Naive thymus-derived CD4-positive, alpha-beta T cell (primary cell): ENCODE measurements at regions not wholly inside any gene's neighbourhood (a gene's known extent, or its start where the extent isn't known, plus 50 kb on each side); places are given as distances from the start of the nearest gene placed in this dataset.
"Not testable (repeated sequence)": the region's sequence is repeated elsewhere in the genome, so short reads cannot be mapped to it uniquely, and the experiment has no call there.

Experiments used
- ATAC-seq: fragments of 150-1000 bp; cut with Tn5 transposase; 2 replicates; pipeline ENCODE4 v1.10.0; 2021; ENCODE audit warnings: mild to moderate bottlenecking, moderate library complexity
- CTCF ChIA-PET: fragments of 350-600 bp; sonication (Branson Sonifier 250); formaldehyde crosslinking; loops from one replicate; lab custom pipeline; 2021; ENCODE audit warnings: antibody characterized with exemption; lab: Charles Lee
- POLR2A ChIA-PET: fragments of 350-600 bp; sonication (Branson Sonifier 250); formaldehyde crosslinking; loops from one replicate; lab custom pipeline; 2021; ENCODE audit warnings: antibody characterized with exemption, inconsistent platforms; lab: Charles Lee
- DNase-seq, 9 donors: peaks; one replicate each; pipeline versions ENCODE4 v3.0.0 to v3.0.0-alpha.2; 2020 to 2022; ENCODE audit warnings: mixed read lengths in 1 of 9
- H3K27ac ChIP-seq: one replicate; pipeline ENCODE4 v1.7.0; 2013; ENCODE audit warnings: mild to moderate bottlenecking, low read depth, low read length, moderate library complexity
- H3K27me3 ChIP-seq, 2 donors: one replicate each; pipeline ENCODE4 v1.7.0; 2013; ENCODE audit warnings: low read length in 2 of 2, mild to moderate bottlenecking in 2 of 2, moderate library complexity in 2 of 2; ENCODE audit not compliant: control insufficient read depth in 2 of 2, insufficient read depth in 2 of 2
- H3K36me3 ChIP-seq, 3 experiments: 1 replicate in 2 of 3; 2 replicates in 1 of 3; pipeline ENCODE4 v1.7.0; 2013; ENCODE audit warnings: low read length in 3 of 3, mild to moderate bottlenecking in 3 of 3, moderate library complexity in 1 of 3; ENCODE audit not compliant: insufficient read depth in 3 of 3, control insufficient read depth in 2 of 3
- H3K4me1 ChIP-seq, 2 donors: one replicate each; pipeline ENCODE4 v1.7.0; 2013; ENCODE audit warnings: low read length in 2 of 2, mild to moderate bottlenecking in 2 of 2, moderate library complexity in 1 of 2; ENCODE audit not compliant: control insufficient read depth in 2 of 2, insufficient read depth in 2 of 2
- H3K4me3 ChIP-seq: 2 replicates; pipeline ENCODE4 v1.7.0; 2013; ENCODE audit warnings: mild to moderate bottlenecking, low read length
- H3K9me3 ChIP-seq, 3 experiments: 1 replicate in 2 of 3; 2 replicates in 1 of 3; pipeline ENCODE4 v1.7.0; 2013; ENCODE audit warnings: low read length in 3 of 3; ENCODE audit not compliant: control insufficient read depth in 2 of 3
- H3K27ac Mint-ChIP-seq, 9 donors: one replicate each; pipeline ENCODE4 v1.8.0; 2020 to 2022; ENCODE audit warnings: mixed read lengths in 9 of 9, mild to moderate bottlenecking in 8 of 9, moderate library complexity in 5 of 9, inconsistent platforms in 2 of 9
- H3K27me3 Mint-ChIP-seq, 5 donors: one replicate each; pipeline ENCODE4 v1.8.0; 2021 to 2022; ENCODE audit warnings: mixed read lengths in 5 of 5, mild to moderate bottlenecking in 1 of 5
- H3K36me3 Mint-ChIP-seq, 5 donors: one replicate each; pipeline ENCODE4 v1.8.0; 2020 to 2022; ENCODE audit warnings: mixed read lengths in 5 of 5, mild to moderate bottlenecking in 3 of 5, inconsistent platforms in 1 of 5
- H3K4me1 Mint-ChIP-seq, 7 donors: one replicate each; pipeline ENCODE4 v1.8.0; 2020 to 2022; ENCODE audit warnings: mixed read lengths in 7 of 7, mild to moderate bottlenecking in 3 of 7, inconsistent platforms in 1 of 7
- H3K4me3 Mint-ChIP-seq, 10 donors: one replicate each; pipeline ENCODE4 v1.8.0; 2020 to 2022; ENCODE audit warnings: mild to moderate bottlenecking in 10 of 10, mixed read lengths in 10 of 10, moderate library complexity in 6 of 10, inconsistent platforms in 2 of 10
- H3K9me3 Mint-ChIP-seq, 11 donors: one replicate each; pipeline ENCODE4 v1.8.0; 2020 to 2022; ENCODE audit warnings: mixed read lengths in 11 of 11, mild to moderate bottlenecking in 4 of 11, inconsistent platforms in 1 of 11, moderate library complexity in 1 of 11
- intact Hi-C, 2 donors: fragments of 100-400 bp; cut with micrococcal nuclease; formaldehyde crosslinking; loops; one replicate each; pipeline ENCODE4 v1.15.1; 2023

DNA sequence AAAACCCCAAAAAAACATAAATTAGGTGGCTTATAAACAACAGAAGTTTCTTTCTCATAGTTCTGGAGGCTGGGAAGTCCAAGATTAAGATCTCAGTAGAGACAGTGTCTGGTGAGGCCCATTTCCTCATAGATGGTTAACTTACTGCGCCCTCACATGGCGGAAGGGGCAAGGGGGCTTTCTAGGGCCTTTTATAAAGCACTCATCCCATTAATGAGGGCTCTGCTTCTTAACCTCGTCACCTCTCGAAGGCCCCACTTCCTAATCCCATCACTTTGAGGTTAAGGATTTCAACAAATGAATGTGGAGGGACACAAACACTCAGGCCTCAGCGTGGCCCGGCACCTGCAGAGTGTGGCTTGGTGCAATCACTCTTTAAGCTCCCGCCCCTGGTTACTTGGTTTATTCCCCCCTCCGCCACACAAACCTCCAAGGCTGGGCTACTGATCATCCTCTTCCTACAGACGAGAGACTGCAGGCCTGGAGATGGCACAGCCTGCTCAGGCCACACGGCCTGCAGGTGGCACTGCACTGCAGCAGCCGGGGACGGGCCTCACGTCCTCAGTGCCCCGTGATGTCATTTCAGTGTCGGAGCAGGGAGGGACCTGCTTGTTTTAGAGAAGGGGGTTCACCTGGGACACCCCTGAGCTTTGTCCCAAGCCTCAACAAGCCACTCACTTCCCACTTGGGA, 188.9 kb upstream of the ZNF469 start:
- H3K9me3 ChIP-seq, POLR2A ChIA-PET, H3K27me3 ChIP-seq, H3K4me3 ChIP-seq, H3K27ac Mint-ChIP-seq, H3K36me3 Mint-ChIP-seq, CTCF ChIA-PET, H3K4me3 Mint-ChIP-seq, H3K36me3 ChIP-seq, H3K4me1 ChIP-seq, H3K27ac ChIP-seq, H3K27me3 Mint-ChIP-seq: not testable (repeated sequence)
- peaks cover 0 to 17% (median 6%) of the 10 kb centered on the region in 11 donors for H3K9me3 Mint-ChIP-seq
- ATAC-seq (peak; percentile 81), DNase-seq (peak in 3 of 9 donors; percentile 7 to 13 (median 8))
- intact Hi-C loops = loop anchor here in 1 of 2 donors (5.0 kb wide), 1 partner anchor 243 kb away; no protein-coding TSS in a partner anchor
- peaks cover 0 to 11% (median 0%) of the 10 kb centered on the region in 7 donors for H3K4me1 Mint-ChIP-seq

DNA sequence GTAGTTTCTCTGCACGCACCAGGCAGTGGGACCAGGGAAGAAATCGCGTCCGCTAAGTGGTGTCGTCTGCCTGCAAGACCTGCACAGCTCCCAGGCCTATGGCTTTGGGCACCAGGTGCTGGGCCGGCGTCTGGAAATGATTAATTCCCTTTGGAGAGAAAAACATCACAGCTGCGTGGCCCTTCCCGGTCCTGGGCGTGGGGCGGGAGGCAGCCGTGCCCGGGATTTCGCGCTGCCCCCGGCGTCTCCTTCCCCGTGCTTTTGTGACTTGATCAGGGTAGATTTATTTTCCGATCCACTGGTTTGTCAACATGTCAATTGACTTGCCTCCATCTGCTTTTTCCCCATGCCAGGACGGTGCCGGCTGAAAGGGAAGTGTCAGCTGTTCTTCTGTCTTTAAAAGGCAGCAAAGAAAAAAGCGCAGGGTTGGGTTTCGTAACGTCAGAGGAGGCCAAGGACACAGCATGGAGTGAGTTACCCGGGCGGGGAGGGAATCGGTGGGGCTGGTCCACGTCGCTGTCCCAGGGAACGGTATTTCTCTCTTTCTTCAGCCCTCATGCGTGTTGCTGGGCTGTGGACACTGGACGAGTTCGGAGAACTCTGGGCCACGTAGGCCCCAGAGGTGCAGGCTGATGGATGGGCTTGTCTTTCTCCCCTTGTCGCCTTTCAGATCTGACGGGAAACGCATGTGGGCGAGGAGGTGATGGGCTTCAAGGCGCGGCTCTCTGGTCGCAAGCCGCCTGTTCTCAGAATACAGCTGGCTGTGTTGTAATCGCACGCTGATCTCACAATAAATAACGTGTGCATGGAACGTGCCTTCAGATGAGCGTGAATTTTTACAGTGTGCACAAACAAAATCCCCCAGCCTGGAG, 188.1 kb upstream of the ZNF469 start:
- no peak overlapping the region for H3K4me3 Mint-ChIP-seq
- Histone ChIP-seq H3K4me3 (no peak overlapping the region), H3K27me3 (no peaks in the 10 kb centered on the region), H3K36me3 (no peaks in the 10 kb centered on the region), H3K27ac (no peak overlapping the region), H3K9me3 (no peaks in the 10 kb centered on the region), H3K4me1 (no peaks in the 10 kb centered on the region)
- POLR2A ChIA-PET = no interaction called here
- intact Hi-C loops = loop anchor here in 1 of 2 donors (5.0 kb wide), 1 partner anchor 243 kb away; no protein-coding TSS in a partner anchor
- CTCF ChIA-PET = interaction anchor here (1.0 kb wide), 1 partner anchor 243 kb away, joined by 3 read pairs; no protein-coding TSS in a partner anchor
- ATAC-seq (no peak), DNase-seq (no peak)
- H3K27me3 Mint-ChIP-seq = peaks cover 0 to 4% (median 0%) of the 10 kb centered on the region in 5 donors
- no peak overlapping the region for H3K27ac Mint-ChIP-seq
- peaks cover 0 to 11% (median 0%) of the 10 kb centered on the region in 7 donors for H3K4me1 Mint-ChIP-seq
- peaks cover 0 to 5% (median 4%) of the 10 kb centered on the region in 5 donors for H3K36me3 Mint-ChIP-seq
- H3K9me3 Mint-ChIP-seq = peaks cover 0 to 13% (median 5%) of the 10 kb centered on the region in 11 donors

DNA sequence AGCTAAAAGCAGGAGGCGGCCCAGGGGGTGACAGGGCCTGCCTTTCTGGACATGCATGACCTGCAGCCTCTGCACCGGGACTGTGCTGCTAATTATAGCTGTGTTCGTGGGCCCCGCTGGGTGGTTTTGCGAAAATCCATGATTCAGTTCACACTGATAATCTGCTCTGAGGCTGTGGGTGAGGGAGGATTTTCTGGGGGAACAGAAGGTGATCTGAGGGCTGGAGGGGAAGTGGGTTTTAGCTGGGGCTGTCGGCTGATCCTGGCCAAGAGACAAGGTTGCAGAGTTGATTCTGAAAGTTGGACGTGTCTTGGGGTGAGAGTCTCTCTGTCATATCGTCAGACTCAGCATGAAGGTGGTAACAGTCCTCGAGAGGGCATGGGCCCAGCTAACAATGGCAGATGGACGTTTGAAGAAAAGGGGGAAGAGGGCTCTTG, 187.5 kb upstream of the ZNF469 start:
- Histone ChIP-seq H3K4me3 (no peak overlapping the region), H3K27ac (no peak overlapping the region), H3K27me3 (no peaks in the 10 kb centered on the region), H3K4me1 (no peaks in the 10 kb centered on the region), H3K9me3 (no peaks in the 10 kb centered on the region), H3K36me3 (no peaks in the 10 kb centered on the region)
- peaks cover 0 to 8% (median 0%) of the 10 kb centered on the region in 7 donors for H3K4me1 Mint-ChIP-seq
- DNase-seq = no peak
- intact Hi-C loops = no loop called here
- H3K9me3 Mint-ChIP-seq = peaks cover 0 to 8% (median 4%) of the 10 kb centered on the region in 11 donors
- H3K36me3 Mint-ChIP-seq = peaks cover 0 to 5% (median 4%) of the 10 kb centered on the region in 5 donors
- H3K27me3 Mint-ChIP-seq = peaks cover 0 to 4% (median 0%) of the 10 kb centered on the region in 5 donors
- no peak for ATAC-seq
- ChIA-PET POLR2A (no interaction called here), CTCF (interaction anchor here (0.7 to 1.0 kb wide), 2 partner anchors 174 to 242 kb away, joined by 3 read pairs; no protein-coding TSS in a partner anchor)
- no peak overlapping the region for H3K27ac Mint-ChIP-seq
- H3K4me3 Mint-ChIP-seq = no peak overlapping the region

DNA sequence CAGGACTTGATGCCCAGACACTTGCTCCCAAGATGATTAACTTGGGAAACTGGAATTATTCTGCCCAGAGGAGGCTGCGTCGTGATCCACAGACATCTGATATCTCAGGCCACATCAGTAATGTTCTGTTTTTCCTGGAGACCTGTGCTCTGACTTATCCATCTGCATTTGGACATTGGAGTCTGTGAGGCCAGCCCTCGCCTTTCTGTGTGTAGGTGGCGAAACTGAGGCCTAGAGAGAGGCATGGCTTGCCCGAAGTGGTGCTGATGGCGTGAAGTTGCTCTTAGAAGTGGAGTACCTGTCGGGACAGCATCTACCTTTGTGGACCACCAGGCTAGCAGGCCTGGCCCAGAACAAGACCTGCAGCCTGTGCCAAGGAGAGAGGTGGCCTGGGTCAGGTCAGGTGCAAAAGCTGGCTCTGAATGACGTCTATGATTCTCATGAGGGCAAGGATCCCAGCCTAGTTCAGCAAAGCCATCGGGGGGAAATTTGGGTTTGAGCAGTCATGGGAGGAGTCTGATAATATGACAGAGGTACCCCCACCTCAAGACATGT, 186.8 kb upstream of the ZNF469 start:
- no peak for ATAC-seq
- intact Hi-C loops = no loop called here
- H3K9me3 Mint-ChIP-seq = peaks cover 0 to 8% (median 4%) of the 10 kb centered on the region in 11 donors

DNA sequence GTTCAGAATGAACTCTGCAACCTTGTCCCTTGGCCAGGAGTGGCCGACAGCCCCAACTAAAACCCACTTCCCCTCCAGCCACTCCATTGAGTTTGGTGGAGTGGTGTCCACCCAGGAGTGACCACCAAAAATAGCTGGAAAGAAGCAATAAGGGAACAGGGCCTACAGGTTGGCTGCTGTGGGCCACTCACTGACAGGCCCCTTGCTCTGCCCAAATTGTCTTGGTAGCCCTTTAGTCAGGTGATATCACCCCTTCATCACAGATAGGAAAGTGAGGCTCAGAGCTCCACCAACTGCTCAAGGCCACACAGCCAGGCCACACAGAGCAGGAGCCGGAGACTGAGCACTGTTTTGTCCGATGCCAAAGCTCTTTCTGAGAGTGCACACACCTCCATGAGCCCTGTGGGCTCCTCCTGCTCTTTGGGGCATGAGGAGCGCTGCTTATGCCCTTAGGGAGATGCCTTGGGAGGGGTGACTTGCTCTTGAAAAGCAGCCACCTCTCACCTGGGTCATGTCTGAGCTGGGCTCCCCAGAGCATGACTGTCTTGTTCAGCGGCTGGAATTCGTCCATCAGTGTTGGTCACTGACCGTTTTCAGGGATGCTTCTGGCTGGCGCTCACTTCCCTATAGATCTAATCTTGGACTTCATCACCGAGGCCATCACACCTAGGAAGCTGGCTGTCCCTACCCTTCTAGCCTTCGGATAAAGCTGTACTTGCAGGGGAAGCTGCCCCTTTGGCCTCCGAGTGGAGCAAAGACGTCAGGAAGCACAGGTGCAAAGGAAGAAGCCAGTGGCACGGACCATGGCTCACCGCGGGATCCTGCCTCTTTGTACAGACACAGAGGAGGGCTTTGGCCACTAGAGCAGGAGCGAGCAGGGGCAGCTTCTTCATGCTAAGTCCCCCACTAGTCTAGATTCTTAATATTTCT, 186.0 kb upstream of the ZNF469 start:
- intact Hi-C loops = no loop called here
- Mint-ChIP-seq H3K9me3 (peaks cover 0 to 6% (median 4%) of the 10 kb centered on the region in 11 donors), H3K4me3 (no peak overlapping the region), H3K36me3 (peaks cover 0 to 5% (median 4%) of the 10 kb centered on the region in 5 donors), H3K27ac (no peak overlapping the region), H3K4me1 (peaks cover 0 to 8% (median 0%) of the 10 kb centered on the region in 7 donors), H3K27me3 (peaks cover 0 to 4% (median 0%) of the 10 kb centered on the region in 5 donors)
- no peak overlapping the region for H3K4me3 ChIP-seq
- H3K4me1 ChIP-seq = no peaks in the 10 kb centered on the region
- DNase-seq (no peak), ATAC-seq (no peak)
- H3K27me3 ChIP-seq = no peaks in the 10 kb centered on the region
- no peaks in the 10 kb centered on the region for H3K9me3 ChIP-seq
- POLR2A ChIA-PET = no interaction called here
- CTCF ChIA-PET = no interaction called here
- H3K27ac ChIP-seq = no peak overlapping the region
- H3K36me3 ChIP-seq = no peaks in the 10 kb centered on the region

More for the DNA sequence above, 186.8 kb upstream of the ZNF469 start:
- peaks cover 0 to 8% (median 0%) of the 10 kb centered on the region in 7 donors for H3K4me1 Mint-ChIP-seq
- H3K4me1 ChIP-seq = no peaks in the 10 kb centered on the region
- H3K27me3 ChIP-seq = no peaks in the 10 kb centered on the region
- no peak for DNase-seq
- H3K9me3 ChIP-seq = no peaks in the 10 kb centered on the region
- POLR2A ChIA-PET = no interaction called here
- H3K27ac Mint-ChIP-seq = no peak overlapping the region
- CTCF ChIA-PET = interaction anchor here (0.7 to 1.0 kb wide), 2 partner anchors 175 to 241 kb away, joined by 3 read pairs; no protein-coding TSS in a partner anchor
- peaks cover 0 to 4% (median 0%) of the 10 kb centered on the region in 5 donors for H3K27me3 Mint-ChIP-seq
- H3K4me3 Mint-ChIP-seq = no peak overlapping the region
- no peak overlapping the region for H3K27ac ChIP-seq
- no peak overlapping the region for H3K4me3 ChIP-seq
- H3K36me3 ChIP-seq = no peaks in the 10 kb centered on the region
- peaks cover 0 to 5% (median 4%) of the 10 kb centered on the region in 5 donors for H3K36me3 Mint-ChIP-seq
